AG10803 (cell line): ENCODE measurements at regions not wholly inside any gene's neighbourhood (a gene's known extent, or its start where the extent isn't known, plus 50 kb on each side); places are given as distances from the start of the nearest gene placed in this dataset.
A peak's percentile ranks its signal among the peaks of the same experiment; 100 is the strongest.

Experiments used
- DNase-seq: peaks from one replicate; pipeline ENCODE4 v3.0.0; 2010; ENCODE audit warnings: low read depth
- H3K4me3 ChIP-seq: 2 replicates; pipeline ENCODE4 v1.5.1; 2011; ENCODE audit warnings: mild to moderate bottlenecking, low read length, control low read depth
- CTCF ChIP-seq: conservative IDR thresholded peaks from 2 replicates; pipeline ENCODE4 v1.5.1; 2011; ENCODE audit warnings: mild to moderate bottlenecking, low read length, control low read depth, inconsistent platforms

GRCh38 chr6:41489120-41489851, 56.9 kb upstream of the FOXP4 start:
- TF ChIP-seq CTCF: no peak
- H3K4me3 ChIP-seq: no peak overlapping the region
- peak; percentile 60 for DNase-seq

GRCh38 chr6:41492261-41492891, 53.8 kb upstream of the FOXP4 start:
- no peak for TF ChIP-seq CTCF
- no peak overlapping the region for H3K4me3 ChIP-seq

GRCh38 chr6:41494212-41495110, 51.7 kb upstream of the FOXP4 start:
- DNase-seq: no peak
- no peak for TF ChIP-seq CTCF
- no peak overlapping the region for H3K4me3 ChIP-seq

More at GRCh38 chr6:41492261-41492891, 53.8 kb upstream of the FOXP4 start:
- DNase-seq: no peak
